ENCODE measurements at regions not wholly inside any gene's neighbourhood (a gene's known extent, or its start where the extent isn't known, plus 50 kb on each side); places are given as distances from the start of the nearest gene placed in this dataset.

- no peak for TF ChIP-seq CTCF (IDR thresholded peaks at IDR 0.05)
- no peak for TF ChIP-seq MLX (CRISPR knock-in tag; IDR thresholded peaks at IDR 0.05)
- no peak for TF ChIP-seq FOXJ3 (CRISPR knock-in tag; IDR thresholded peaks at IDR 0.05; ENCODE audit: borderline replicate concordance)
- TF ChIP-seq NR3C1 (CRISPR knock-in tag; conservative IDR thresholded peaks at IDR 0.05; ENCODE audit: low read depth), result no peak
- no peak for TF ChIP-seq SMAD3 (CRISPR knock-in tag; IDR thresholded peaks at IDR 0.05; ENCODE audit: borderline replicate concordance)
- TF ChIP-seq ZNF138 (CRISPR knock-in tag; conservative IDR thresholded peaks at IDR 0.05), result no peak
- TF ChIP-seq TEAD4 (CRISPR knock-in tag; IDR thresholded peaks at IDR 0.05), result no peak
- TF ChIP-seq USF2 (CRISPR knock-in tag; IDR thresholded peaks at IDR 0.05), result no peak
- TF ChIP-seq JUN (CRISPR knock-in tag; IDR thresholded peaks at IDR 0.05), result no peak
These were observed 227.2 kb upstream of the ASCC3 start for GRCh38 chr6:101108286-101108685.

Data from WTC11 (cell line).